HG02938 (cell line): ENCODE measurements at regions not wholly inside any gene's neighbourhood (a gene's known extent, or its start where the extent isn't known, plus 50 kb on each side); places are given as distances from the start of the nearest gene placed in this dataset.
"Not testable (repeated sequence)": the region's sequence is repeated elsewhere in the genome, so short reads cannot be mapped to it uniquely, and the experiment has no call there.

Source experiments
- ATAC-seq: cut with Tn5 transposase; IDR thresholded peaks from one replicate; pipeline ENCODE4 v1.9.1; 2021; ENCODE audit warnings: mild to moderate bottlenecking, moderate library complexity; ENCODE audit not compliant: unreplicated experiment

DNA sequence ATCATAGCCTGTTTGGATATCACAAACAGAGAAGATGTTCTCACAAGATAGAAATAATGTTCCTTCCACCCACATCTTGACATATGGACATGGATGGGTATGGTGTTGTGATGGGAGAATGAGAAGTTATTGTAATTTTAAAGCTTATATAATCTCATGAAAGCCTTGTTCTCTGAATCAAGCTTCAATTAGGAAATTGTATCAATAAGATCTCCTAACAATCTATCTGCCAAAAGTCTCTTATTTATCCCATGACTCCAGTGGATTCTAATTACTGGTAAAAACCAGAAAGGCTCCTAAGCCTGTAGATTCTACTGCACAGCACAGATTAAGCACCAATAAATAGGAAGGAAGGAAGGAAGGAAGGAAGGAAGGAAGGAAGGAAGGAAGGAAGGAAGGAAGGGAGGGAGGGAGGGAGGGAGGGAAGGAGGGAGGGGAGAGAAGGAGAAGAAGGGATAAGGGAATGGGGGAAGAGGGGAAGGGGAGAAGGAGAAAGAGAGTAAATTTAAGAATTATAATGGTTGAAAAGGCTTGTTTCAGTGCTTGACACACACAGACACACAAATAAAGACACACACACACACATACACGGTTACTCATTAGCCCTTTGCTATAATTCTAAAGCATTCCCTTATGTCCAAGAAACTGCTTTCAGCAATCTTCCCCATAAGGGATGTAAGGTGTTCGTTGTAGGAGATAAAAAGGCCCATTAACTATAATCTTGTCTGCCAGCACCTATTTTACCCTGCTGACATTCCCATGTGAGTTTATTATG lies 258.0 kb upstream of the API5 start:
- ATAC-seq = no peak

DNA sequence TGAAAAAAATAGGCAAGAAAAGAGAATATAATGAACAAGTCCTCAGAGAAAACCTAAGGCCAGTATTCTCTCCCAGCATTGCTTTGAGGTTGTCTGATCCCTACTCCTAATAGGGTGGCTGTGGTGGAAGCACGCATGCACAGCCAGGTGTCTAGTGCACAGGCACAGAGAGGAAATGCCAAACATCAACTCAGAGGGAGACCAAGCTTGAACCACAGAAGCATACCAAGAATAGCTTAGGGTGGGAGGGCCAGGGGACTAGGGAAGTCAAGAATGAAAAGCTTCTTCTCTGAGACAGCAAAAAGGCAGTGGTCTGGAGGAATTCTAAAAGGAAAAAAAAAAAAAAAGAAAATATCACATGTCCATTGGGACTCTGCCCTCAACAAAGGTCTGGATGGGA lies 244.1 kb upstream of the API5 start:
- no peak for ATAC-seq

DNA sequence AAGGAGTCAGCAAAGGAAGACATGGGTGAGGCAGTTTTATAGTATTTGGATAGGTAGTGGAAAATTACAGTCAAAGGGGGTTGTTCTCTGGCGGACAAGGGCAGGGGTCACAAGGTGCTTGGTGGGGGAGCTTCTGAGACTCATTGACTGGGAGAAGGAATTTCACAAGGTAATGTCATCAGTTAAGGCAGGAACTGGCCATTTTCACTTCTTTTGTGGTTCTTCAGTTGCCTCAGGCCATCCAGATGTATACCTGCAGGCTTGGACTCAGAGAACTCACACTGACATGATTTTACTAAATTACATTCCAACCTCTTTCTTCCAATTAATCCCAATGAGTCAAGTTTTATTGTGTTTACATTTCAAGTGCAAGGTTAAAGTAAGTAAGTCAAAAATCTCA lies 240.5 kb upstream of the API5 start:
- no peak for ATAC-seq

- no peak for ATAC-seq
Measured at GRCh38 chr11:43072096-43072495, 239.7 kb upstream of the API5 start.

- ATAC-seq = no peak
Measured at GRCh38 chr11:43072911-43073310, 238.9 kb upstream of the API5 start.

GRCh38 chr11:43074810-43075209 lies 237.0 kb upstream of the API5 start:
- ATAC-seq = no peak

- ATAC-seq = no peak
Measured at GRCh38 chr11:43101113-43101512, 210.7 kb upstream of the API5 start.

GRCh38 chr11:43116071-43116470 lies 195.7 kb upstream of the API5 start:
- ATAC-seq = no peak

DNA sequence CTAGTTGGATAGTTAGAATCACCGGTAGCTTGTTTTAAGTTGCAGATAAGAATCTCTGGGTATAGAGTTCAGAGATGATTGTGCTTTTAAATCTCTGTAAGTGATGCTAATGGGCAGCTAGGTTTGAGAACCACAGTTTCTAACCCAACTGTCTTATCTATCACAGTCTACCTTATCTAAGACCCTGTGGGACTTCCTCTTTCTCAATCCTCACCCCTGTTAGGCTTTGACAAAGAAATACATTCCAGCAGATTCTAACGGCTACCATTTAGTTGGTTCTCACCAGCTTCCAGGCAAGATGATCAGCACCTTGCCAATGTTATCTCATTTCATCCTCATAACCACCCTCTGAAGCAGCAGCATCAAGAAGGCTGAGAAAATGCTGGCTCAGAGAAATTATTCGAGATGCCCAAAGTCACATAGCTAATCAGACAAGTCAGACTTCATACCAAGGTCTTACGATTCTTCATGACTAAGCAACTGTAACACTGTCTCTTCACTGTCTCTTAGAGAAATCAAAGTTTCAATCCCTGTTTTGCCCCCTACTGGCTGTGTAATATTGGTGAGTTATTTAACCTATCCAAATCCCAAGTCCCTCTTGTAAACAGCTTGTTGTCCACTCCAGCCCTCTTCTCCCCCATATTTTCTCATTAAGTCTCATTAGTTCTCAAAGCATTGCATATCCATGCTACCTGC lies 192.4 kb upstream of the API5 start:
- no peak for ATAC-seq

- ATAC-seq = no peak
Measured at GRCh38 chr11:43122546-43122945, 189.2 kb upstream of the API5 start.

DNA sequence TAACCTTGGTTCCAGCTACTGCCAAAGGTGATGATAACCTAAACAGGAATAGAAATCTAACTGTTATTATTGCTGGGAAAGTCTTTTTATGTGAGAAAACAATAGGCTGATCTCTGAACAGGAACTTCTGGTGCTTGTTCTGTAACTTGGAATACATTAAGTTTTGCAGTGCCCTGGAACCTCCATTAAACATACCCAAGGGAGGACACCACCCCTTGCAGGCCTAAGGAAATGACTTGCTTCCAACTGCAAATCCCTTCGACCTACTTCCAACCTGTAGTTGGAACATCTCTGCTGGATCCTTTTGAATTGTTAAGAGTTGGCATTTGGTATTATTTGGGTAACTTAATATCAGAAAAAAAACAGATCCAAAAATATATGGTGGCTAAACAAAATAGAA lies 188.4 kb upstream of the API5 start:
- no peak for ATAC-seq

DNA sequence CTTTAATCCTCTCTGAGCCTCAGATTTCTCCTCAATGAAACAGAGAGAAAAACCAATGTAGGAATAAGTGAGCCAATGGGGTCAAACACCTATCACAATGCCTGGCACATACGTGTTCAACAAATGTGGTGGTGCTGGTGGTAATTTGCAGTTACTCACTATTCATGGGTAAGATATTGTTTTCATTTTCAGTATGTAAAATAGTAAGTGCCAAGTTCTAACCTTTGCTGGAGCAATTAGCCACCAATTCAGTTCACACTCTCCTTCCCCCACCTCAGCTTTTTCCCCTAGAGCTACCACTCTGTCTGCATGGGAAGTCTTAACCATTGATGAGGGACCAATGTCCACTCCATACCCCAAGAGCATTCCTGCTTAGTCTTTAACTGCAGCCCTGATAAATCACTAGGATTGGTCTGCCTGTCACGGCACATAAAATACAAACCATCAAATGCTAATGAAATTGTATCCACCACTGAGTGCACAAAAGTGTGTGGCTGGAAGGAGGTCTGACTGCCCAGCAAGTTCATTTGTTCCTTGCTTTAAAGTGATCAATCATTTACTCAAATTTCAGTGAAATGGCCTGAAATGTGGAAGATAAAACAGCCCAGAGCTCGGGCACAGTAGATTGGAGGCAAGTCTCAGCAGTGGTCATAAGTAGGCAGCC lies 187.4 kb upstream of the API5 start:
- ATAC-seq = no peak

DNA sequence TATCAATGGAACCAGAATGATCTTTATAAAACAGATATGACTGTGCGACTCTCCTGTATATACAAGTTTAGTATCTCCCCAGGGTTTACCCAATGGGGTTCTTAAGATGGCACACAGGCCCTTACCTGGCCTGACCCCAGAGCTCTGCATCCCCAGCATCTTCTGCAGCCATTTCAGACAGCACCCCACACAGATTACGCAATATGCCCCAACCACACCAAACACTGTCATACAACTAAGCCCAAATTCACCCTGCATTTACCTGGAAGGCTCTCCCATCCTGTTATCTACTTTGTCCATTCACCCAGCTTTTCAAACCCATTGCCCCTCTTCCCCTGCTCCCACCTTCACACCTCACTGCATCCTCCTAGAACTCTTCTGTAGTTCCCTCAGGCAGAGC lies 182.5 kb upstream of the API5 start:
- ATAC-seq = no peak

- ATAC-seq = no peak
Measured at GRCh38 chr11:43130616-43131015, 181.2 kb upstream of the API5 start.

- ATAC-seq = peak; percentile 84
Measured at GRCh38 chr11:43135966-43136534, 175.7 kb upstream of the API5 start.

GRCh38 chr11:43138621-43139140 lies 173.1 kb upstream of the API5 start:
- no peak for ATAC-seq

DNA sequence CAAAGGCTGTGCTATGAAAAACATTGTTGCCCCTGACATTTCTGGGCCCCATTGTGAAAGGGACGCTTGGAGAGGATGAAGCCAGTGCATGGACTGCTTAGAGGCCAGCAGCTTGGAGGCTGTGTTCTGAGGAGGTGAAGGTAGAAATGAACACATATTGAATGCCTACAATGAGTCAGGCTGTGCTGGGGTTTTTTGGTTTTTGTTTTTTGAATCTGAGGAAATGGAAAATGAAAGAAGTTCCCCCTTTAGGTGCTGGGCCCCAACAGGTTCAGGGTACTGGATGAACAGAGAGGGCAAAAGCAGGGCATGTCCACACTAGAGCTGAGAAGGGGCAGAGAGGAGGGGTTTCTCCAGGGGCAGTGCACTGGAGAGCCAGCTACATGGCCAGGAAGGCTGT lies 166.1 kb upstream of the API5 start:
- ATAC-seq = peak; percentile 85

DNA sequence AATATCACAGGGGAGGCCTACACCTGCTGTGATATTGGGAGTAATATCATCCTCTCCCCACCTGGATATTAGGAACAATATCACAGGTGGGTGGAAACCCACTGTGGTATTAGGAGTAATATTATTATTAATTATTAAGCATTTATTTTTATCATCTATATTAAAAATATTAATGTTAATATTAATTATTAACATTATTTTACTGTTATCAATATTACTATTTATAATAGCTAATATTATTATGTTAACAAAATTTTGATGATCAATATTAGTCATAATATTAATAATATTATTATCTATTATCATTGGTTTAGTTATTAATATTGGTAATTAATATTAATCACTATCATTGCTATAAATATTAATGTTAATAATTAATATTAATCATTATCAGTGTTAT lies 161.1 kb upstream of the API5 start:
- no peak for ATAC-seq

GRCh38 chr11:43164831-43165230 lies 147.0 kb upstream of the API5 start:
- ATAC-seq = no peak

- not testable (repeated sequence) for ATAC-seq
Measured at GRCh38 chr11:43165393-43165792, 146.4 kb upstream of the API5 start.

- ATAC-seq = not testable (repeated sequence)
Measured at GRCh38 chr11:43168241-43168640, 143.6 kb upstream of the API5 start.
